Neural cell (in vitro differentiated cells): ENCODE measurements at regions not wholly inside any gene's neighbourhood (a gene's known extent, or its start where the extent isn't known, plus 50 kb on each side); places are given as distances from the start of the nearest gene placed in this dataset.

Experiments
- CTCF ChIP-seq: fragments of 450-650 bp; IDR thresholded peaks from 2 replicates; pipeline ENCODE4 v1.5.1; 2014; ENCODE audit warnings: antibody characterized with exemption, mild to moderate bottlenecking, moderate library complexity; ENCODE audit not compliant: poor library complexity, severe bottlenecking
- EZH2 ChIP-seq: fragments of 200-600, 300-800 bp; shearing (Covaris generic), sonication (generic); IDR thresholded peaks from 2 replicates; pipeline ENCODE4 v1.6.1; 2014; ENCODE audit warnings: antibody characterized with exemption, low read length, borderline replicate concordance, mild to moderate bottlenecking; ENCODE audit not compliant: insufficient read depth, poor library complexity, severe bottlenecking
- POLR2AphosphoS5 ChIP-seq: IDR thresholded peaks from 2 replicates; pipeline ENCODE4 v1.6.1; 2012
- RAD21 ChIP-seq: fragments of 450-650 bp; conservative IDR thresholded peaks from 2 replicates; pipeline ENCODE4 v1.6.1; 2014; ENCODE audit warnings: antibody characterized with exemption, mild to moderate bottlenecking, moderate library complexity
- REST ChIP-seq: IDR thresholded peaks from 2 replicates; pipeline ENCODE4 v1.6.1; 2012; ENCODE audit warnings: borderline replicate concordance
- SMC3 ChIP-seq: fragments of 450-650 bp; conservative IDR thresholded peaks from 2 replicates; pipeline ENCODE4 v1.6.1; 2014; ENCODE audit warnings: antibody characterized with exemption, mild to moderate bottlenecking, moderate library complexity; ENCODE audit not compliant: poor library complexity

GRCh38 chr2:154556146-154556545, 142.3 kb upstream of the KCNJ3 start:
- TF ChIP-seq CTCF, result no peak
- TF ChIP-seq EZH2, result no peak
- no peak for TF ChIP-seq SMC3
- TF ChIP-seq RAD21, result no peak
- no peak for TF ChIP-seq REST
- no peak for TF ChIP-seq POLR2AphosphoS5
